Colonic mucosa (tissue), 4 donors: ENCODE measurements at regions not wholly inside any gene's neighbourhood (a gene's known extent, or its start where the extent isn't known, plus 50 kb on each side); places are given as distances from the start of the nearest gene placed in this dataset.

Experiments
- DNase-seq: peaks from one replicate; pipeline ENCODE4 v3.0.0-alpha.2; 2020
- H3K27ac ChIP-seq: fragments of 200-600 bp; one replicate; pipeline ENCODE4 v1.8.0; 2021
- H3K27me3 ChIP-seq: fragments of 200-600 bp; one replicate; pipeline ENCODE4 v1.8.0; 2021
- H3K36me3 ChIP-seq: fragments of 200-600 bp; one replicate; pipeline ENCODE4 v1.8.0; 2021
- H3K4me1 ChIP-seq: fragments of 200-600 bp; one replicate; pipeline ENCODE4 v1.8.0; 2021; ENCODE audit warnings: mild to moderate bottlenecking
- H3K4me3 ChIP-seq: fragments of 200-600 bp; one replicate; pipeline ENCODE4 v1.8.0; 2021
- H3K9ac ChIP-seq, 2 donors: one replicate each; pipeline ENCODE4 v1.7.0; 2013; ENCODE audit warnings: control low read depth in 2 of 2, low read depth in 2 of 2, low read length in 2 of 2
- H3K9me3 ChIP-seq: fragments of 200-600 bp; one replicate; pipeline ENCODE4 v1.8.0; 2021
- CTCF ChIP-seq: fragments of 200-600 bp; IDR thresholded peaks from one replicate; pipeline ENCODE4 v1.8.0; 2022; ENCODE audit warnings: antibody characterized with exemption, mild to moderate bottlenecking
- intact Hi-C: fragments of 100-400 bp; cut with DNase I; formaldehyde crosslinking; loops from one replicate; pipeline ENCODE4 v1.14.1; 2022
- donor health status: healthy.
- donor health status: DM: no; HTN: no; CAD: no.
- donor health status: DM: no; HTN: no; CAD: no.

DNA sequence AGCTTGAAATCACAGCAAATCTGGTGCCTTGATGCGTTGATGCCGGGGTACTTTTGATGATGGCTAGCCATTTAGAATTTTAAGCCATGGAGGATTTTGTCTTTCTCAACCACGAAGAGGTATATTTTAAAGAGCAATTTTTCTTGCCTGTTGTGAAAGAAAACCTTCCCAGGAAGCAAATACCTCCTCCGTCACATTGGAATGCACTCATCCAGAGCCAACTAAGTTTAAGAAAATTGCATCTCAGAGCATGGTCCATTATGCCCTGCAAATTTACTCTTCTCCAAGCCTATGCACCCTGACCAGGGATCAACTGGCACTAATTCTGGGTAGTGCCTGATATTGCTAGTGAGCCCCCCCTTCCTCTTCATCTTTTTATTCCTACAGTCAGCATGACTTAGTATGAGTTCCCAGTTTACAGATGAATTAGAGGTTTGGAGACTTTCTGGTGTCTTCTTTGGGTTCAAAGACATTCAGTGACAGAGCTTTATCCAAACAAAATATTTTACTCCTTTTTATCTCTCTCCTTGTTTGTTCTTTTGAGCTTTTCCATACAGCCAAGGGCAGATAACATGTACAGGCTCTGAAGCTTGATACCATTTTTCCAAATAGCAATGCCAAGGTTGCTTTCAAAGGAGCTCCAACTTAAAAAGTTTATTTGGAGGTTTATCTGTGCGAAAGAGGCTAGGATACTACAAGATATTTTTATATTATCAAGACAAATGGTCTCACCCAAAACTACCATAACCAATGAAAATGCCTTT, 56.6 kb upstream of the ANK3 start:
- no peak overlapping the region for H3K9ac ChIP-seq
- intact Hi-C loops: loop anchor here (10.0 kb wide), 1 partner anchor 319 kb away; no protein-coding TSS in a partner anchor
- no peaks in the 10 kb centered on the region for H3K36me3 ChIP-seq
- TF ChIP-seq CTCF: no peak
- no peaks in the 10 kb centered on the region for H3K27me3 ChIP-seq
- H3K4me1 ChIP-seq: no peaks in the 10 kb centered on the region
- no peak for DNase-seq
- no peak overlapping the region for H3K27ac ChIP-seq
- no peak overlapping the region for H3K4me3 ChIP-seq
- no peaks in the 10 kb centered on the region for H3K9me3 ChIP-seq

GRCh38 chr10:60444494-60445064, 54.9 kb upstream of the ANK3 start:
- DNase-seq: no peak
- TF ChIP-seq CTCF: peak; percentile 34
- Histone ChIP-seq H3K9me3 (no peaks in the 10 kb centered on the region), H3K4me1 (no peaks in the 10 kb centered on the region), H3K27me3 (no peaks in the 10 kb centered on the region), H3K36me3 (no peaks in the 10 kb centered on the region), H3K27ac (no peak overlapping the region), H3K9ac (no peak overlapping the region), H3K4me3 (no peak overlapping the region)
- intact Hi-C loops: loop anchor here (2.0 to 10.0 kb wide), 2 partner anchors 202 to 320 kb away; no protein-coding TSS in a partner anchor

DNA sequence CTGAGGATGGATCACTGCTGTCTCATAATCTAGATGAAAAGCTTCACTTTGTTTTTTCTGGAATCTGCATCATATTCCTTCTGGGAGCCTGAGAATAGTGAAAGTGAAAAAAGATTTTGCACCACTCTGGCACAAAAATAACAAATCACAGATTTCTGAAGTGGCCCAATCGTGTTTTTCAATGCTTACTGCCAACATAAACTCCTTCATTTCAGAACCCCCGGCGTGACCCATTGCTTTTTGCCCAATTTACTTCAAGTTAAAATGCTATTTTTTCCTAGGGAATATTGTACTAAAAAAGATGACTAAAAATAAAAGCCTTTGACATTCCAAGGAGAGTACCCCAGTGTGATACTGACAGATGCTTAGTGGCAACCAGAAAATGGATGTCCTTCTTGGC, 53.7 kb upstream of the ANK3 start:
- Histone ChIP-seq H3K27me3 (no peaks in the 10 kb centered on the region), H3K4me1 (no peaks in the 10 kb centered on the region), H3K36me3 (no peaks in the 10 kb centered on the region), H3K9ac (no peak overlapping the region), H3K4me3 (no peak overlapping the region), H3K9me3 (no peaks in the 10 kb centered on the region), H3K27ac (no peak overlapping the region)
- TF ChIP-seq CTCF: no peak
- no peak for DNase-seq
- intact Hi-C loops: loop anchor here (10.0 kb wide), 1 partner anchor 321 kb away; no protein-coding TSS in a partner anchor

- Histone ChIP-seq H3K9ac (no peak overlapping the region), H3K27ac (no peak overlapping the region), H3K4me3 (no peak overlapping the region), H3K27me3 (no peaks in the 10 kb centered on the region), H3K9me3 (no peaks in the 10 kb centered on the region), H3K36me3 (no peaks in the 10 kb centered on the region), H3K4me1 (no peaks in the 10 kb centered on the region)
- TF ChIP-seq CTCF: no peak
- no peak for DNase-seq
- intact Hi-C loops: loop anchor here (10.0 kb wide), 1 partner anchor 323 kb away; no protein-coding TSS in a partner anchor
Measured at GRCh38 chr10:60441515-60441914, 51.8 kb upstream of the ANK3 start.

DNA sequence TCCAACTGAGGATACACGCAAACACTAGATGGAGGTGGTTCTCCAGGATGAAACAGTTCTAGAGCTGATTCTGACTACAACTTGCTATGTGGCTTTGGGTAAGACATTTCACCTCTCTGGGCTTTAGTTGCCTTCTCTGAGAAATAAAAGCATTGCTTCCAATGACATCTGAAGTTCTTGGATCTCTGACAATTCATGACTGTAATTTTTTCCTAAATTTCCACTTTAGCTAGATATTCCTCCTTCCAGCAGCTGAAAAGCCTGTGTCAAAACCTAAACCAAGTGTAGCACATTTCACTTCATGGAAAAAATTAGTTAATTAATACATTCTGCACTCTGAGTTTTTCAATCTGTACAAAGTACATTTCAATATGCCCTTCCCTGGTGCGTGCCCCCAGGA, 50.0 kb upstream of the ANK3 start:
- Histone ChIP-seq H3K27me3 (no peaks in the 10 kb centered on the region), H3K36me3 (no peaks in the 10 kb centered on the region), H3K4me3 (no peak overlapping the region), H3K4me1 (no peaks in the 10 kb centered on the region), H3K9me3 (no peaks in the 10 kb centered on the region), H3K27ac (no peak overlapping the region), H3K9ac (no peak overlapping the region)
- DNase-seq: no peak
- TF ChIP-seq CTCF: no peak
- intact Hi-C loops: loop anchor here (5.0 to 10.0 kb wide), 3 partner anchors 235 to 337 kb away; no protein-coding TSS in a partner anchor
